Astrocyte of the cerebellum (primary cell): ENCODE measurements at regions not wholly inside any gene's neighbourhood (a gene's known extent, or its start where the extent isn't known, plus 50 kb on each side); places are given as distances from the start of the nearest gene placed in this dataset.
A peak's percentile ranks its signal among the peaks of the same experiment; 100 is the strongest.

Experiments used
- DNase-seq: peaks from one replicate; pipeline ENCODE4 v3.0.0-alpha.2; 2011; ENCODE audit warnings: low read depth
- H3K4me3 ChIP-seq: 2 replicates; pipeline ENCODE4 v1.5.1; 2011; ENCODE audit warnings: mild to moderate bottlenecking, low read depth, low read length, moderate library complexity
- in situ Hi-C: cut with HindIII; loops from 2 replicates; pipeline ENCODE4 v1.10.0; 2017; ENCODE audit warnings: low sequenced_read_pairs
- TF ChIP-seq, protein P1 (sequence below): IDR thresholded peaks from 2 replicates; pipeline ENCODE4 v1.5.1; 2012; ENCODE audit warnings: low read length, low read depth, moderate library complexity, mild to moderate bottlenecking; ENCODE audit errors: missing control alignments

GRCh38 chr3:30188713-30189112 is 417.7 kb upstream of the TGFBR2 start:
- no peak for DNase-seq
- no peak overlapping the region for H3K4me3 ChIP-seq
- TF ChIP-seq, protein P1, sequence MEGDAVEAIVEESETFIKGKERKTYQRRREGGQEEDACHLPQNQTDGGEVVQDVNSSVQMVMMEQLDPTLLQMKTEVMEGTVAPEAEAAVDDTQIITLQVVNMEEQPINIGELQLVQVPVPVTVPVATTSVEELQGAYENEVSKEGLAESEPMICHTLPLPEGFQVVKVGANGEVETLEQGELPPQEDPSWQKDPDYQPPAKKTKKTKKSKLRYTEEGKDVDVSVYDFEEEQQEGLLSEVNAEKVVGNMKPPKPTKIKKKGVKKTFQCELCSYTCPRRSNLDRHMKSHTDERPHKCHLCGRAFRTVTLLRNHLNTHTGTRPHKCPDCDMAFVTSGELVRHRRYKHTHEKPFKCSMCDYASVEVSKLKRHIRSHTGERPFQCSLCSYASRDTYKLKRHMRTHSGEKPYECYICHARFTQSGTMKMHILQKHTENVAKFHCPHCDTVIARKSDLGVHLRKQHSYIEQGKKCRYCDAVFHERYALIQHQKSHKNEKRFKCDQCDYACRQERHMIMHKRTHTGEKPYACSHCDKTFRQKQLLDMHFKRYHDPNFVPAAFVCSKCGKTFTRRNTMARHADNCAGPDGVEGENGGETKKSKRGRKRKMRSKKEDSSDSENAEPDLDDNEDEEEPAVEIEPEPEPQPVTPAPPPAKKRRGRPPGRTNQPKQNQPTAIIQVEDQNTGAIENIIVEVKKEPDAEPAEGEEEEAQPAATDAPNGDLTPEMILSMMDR: no peak
- in situ Hi-C loops: no loop called here

DNA sequence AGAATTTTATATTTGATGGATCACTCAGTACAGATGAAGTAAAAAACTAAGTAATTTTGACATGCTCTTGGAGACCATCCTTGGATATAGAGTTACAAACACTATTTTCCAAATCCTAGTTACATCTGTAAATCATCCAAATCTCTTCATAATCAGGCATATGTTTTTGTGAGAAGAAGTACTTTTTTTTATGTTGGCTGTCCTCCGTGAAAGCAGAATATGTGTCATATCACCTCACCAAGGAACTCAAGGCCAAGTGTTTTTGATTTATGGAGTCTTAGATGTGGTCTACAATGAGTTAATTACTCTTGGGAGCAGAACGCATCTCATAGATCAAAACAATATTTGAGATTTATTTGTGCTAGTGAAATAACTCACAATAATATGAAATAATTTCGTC is 416.5 kb upstream of the TGFBR2 start:
- H3K4me3 ChIP-seq: no peak overlapping the region
- DNase-seq: no peak
- TF ChIP-seq, protein P1: no peak
- in situ Hi-C loops: no loop called here

DNA sequence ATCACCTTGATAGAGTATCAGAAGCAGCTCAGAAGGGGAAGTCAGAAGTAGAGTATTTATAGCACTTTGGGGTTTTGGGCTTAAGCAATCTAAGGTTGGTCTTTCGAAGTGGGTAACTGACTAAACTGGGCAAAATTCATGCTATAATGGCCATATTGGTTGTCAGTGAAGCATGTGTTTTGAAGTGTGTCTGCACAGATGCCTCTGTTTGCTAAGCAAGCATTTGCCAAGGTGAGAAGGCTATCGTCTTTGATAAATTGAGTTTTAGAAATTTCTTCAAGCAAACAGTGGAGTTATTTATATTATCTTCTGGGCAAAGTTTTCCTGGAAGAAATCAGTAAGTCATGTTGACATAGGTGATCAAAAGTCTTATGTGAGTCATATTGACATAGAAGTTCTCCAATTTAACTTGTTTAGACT is 412.8 kb upstream of the TGFBR2 start:
- TF ChIP-seq, protein P1: no peak
- no peak overlapping the region for H3K4me3 ChIP-seq
- in situ Hi-C loops: no loop called here
- no peak for DNase-seq

DNA sequence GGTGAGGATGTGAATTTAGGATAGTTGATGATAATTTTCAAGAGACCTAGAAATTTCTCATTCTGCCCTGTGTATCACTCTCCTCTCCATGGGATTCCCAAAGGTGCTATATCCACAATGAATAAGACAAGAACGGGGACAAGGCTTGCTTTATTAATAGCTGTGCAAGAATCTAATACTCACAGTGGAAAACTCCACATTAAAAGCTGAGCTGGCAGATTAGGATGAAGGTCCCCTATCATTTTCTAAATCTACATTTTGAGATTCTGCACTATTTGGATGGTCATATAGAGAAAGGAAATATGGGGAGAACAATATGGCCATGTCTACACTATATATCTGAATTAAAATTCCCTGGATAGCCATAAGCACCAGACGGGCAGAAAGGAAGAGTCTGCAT is 411.0 kb upstream of the TGFBR2 start:
- H3K4me3 ChIP-seq: no peak overlapping the region
- TF ChIP-seq, protein P1: no peak
- DNase-seq: no peak
- in situ Hi-C loops: no loop called here

DNA sequence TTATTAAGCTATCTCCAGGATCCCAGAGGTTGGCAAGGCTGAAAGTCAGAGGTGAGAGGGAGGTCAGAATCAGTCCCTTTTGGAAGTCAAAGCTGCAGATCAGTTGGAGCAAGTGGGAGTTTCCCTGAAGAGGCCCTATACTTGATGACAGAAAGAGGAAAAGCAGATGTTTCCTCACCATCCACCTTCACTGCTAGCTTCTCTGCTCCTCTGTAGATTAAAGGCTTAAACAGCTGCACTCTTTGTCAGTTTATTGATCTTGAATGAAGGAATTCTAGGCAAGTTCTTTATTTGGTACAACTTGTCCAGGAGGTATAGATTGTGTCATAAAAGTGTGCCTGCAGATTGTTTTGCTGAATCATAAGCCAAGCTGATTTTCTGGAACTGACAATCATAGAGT is 408.2 kb upstream of the TGFBR2 start:
- H3K4me3 ChIP-seq: no peak overlapping the region
- TF ChIP-seq, protein P1: no peak
- in situ Hi-C loops: no loop called here
- DNase-seq: no peak

DNA sequence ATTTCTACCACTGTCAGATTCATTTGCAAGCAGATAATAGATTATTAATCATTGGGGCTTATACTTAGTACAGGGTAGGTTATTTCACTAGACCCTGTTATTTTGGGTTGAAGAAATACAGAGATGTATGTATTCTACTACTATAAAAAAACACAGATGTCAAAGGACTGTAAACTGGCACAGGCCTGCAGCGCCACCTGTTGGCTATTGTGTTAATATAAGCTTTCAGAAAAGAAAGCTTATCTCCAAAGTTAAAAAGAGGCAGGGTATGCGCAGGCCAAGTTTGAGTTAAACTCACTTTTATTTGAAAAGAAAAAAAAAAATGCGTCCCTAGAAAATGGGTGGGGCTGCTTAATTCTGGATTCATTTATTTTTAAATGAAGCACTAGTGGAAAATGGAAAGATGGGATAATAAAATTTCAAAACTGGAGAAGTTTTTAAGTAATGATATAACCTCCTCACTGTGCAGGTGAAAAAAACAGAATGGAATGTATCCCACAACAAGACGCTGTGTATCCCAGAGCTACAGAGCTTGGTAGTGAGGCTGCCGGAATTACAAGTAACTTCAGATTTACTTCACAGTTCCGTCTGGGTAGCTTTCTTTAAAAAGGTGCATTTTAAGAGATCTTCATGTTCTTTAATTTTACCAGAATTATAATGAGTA is 407.2 kb upstream of the TGFBR2 start:
- no peak overlapping the region for H3K4me3 ChIP-seq
- in situ Hi-C loops: no loop called here
- TF ChIP-seq, protein P1: peak; percentile 71
- DNase-seq: peak; percentile 45
